Neutrophil (primary cell): ENCODE measurements at regions not wholly inside any gene's neighbourhood (a gene's known extent, or its start where the extent isn't known, plus 50 kb on each side); places are given as distances from the start of the nearest gene placed in this dataset.

ENCODE experiments used
- H3K27ac ChIP-seq: fragments of 200-600 bp; sonication (generic); 2 replicates; pipeline ENCODE4 v1.5.1; 2016; ENCODE audit warnings: mild to moderate bottlenecking, moderate library complexity
- H3K27me3 ChIP-seq: fragments of 200-600 bp; sonication (generic); 2 replicates; pipeline ENCODE4 v1.6.0; 2016; ENCODE audit warnings: mild to moderate bottlenecking
- H3K36me3 ChIP-seq: fragments of 200-600 bp; sonication (generic); 2 replicates; pipeline ENCODE4 v1.5.1; 2017
- H3K4me1 ChIP-seq, 2 experiments: fragments of 200-600 bp in 1 of 2; sonication (generic) in 1 of 2; 1 replicate in 1 of 2; 2 replicates in 1 of 2; pipeline versions ENCODE4 v1.5.1 to v1.6.1; 2013 to 2016; ENCODE audit warnings: low read depth in 1 of 2, low read length in 1 of 2, mild to moderate bottlenecking in 1 of 2, moderate library complexity in 1 of 2; ENCODE audit not compliant: control insufficient read depth in 1 of 2, insufficient read depth in 1 of 2
- H3K4me3 ChIP-seq, 2 experiments: fragments of 200-600 bp in 1 of 2; sonication (generic) in 1 of 2; 1 replicate in 1 of 2; 2 replicates in 1 of 2; pipeline ENCODE4 v1.5.1; 2013 to 2016; ENCODE audit warnings: low read depth in 1 of 2, low read length in 1 of 2, mild to moderate bottlenecking in 1 of 2, moderate library complexity in 1 of 2
- H3K9me3 ChIP-seq: fragments of 200-600 bp; sonication (generic); 2 replicates; pipeline ENCODE4 v1.5.1; 2016
- CTCF ChIP-seq: fragments of 200-600 bp; sonication (generic); IDR thresholded peaks from 2 replicates; pipeline ENCODE4 v1.5.1; 2016; ENCODE audit warnings: antibody characterized with exemption

GRCh38 chr1:87678266-87678665 is 349.6 kb downstream of the LMO4 start:
- Histone ChIP-seq H3K27ac (no peak overlapping the region), H3K4me1 (no peaks in the 10 kb centered on the region), H3K4me3 (no peak overlapping the region), H3K9me3 (no peaks in the 10 kb centered on the region), H3K27me3 (no peaks in the 10 kb centered on the region), H3K36me3 (no peaks in the 10 kb centered on the region)
- no peak for TF ChIP-seq CTCF

GRCh38 chr1:87682565-87682964 is 353.9 kb downstream of the LMO4 start:
- Histone ChIP-seq H3K27me3 (no peaks in the 10 kb centered on the region), H3K36me3 (no peaks in the 10 kb centered on the region), H3K4me1 (no peaks in the 10 kb centered on the region), H3K9me3 (no peaks in the 10 kb centered on the region), H3K4me3 (no peak overlapping the region), H3K27ac (no peak overlapping the region)
- TF ChIP-seq CTCF, result no peak

- Histone ChIP-seq H3K9me3 (no peaks in the 10 kb centered on the region), H3K27ac (no peak overlapping the region), H3K4me1 (no peaks in the 10 kb centered on the region), H3K4me3 (no peak overlapping the region), H3K27me3 (no peaks in the 10 kb centered on the region), H3K36me3 (no peaks in the 10 kb centered on the region)
- TF ChIP-seq CTCF, result no peak
These were observed 354.7 kb downstream of the LMO4 start for GRCh38 chr1:87683196-87683956.

GRCh38 chr1:87684194-87684593 is 355.5 kb downstream of the LMO4 start:
- no peaks in the 10 kb centered on the region for H3K4me1 ChIP-seq
- H3K27me3 ChIP-seq, result no peaks in the 10 kb centered on the region
- no peak overlapping the region for H3K4me3 ChIP-seq
- no peak overlapping the region for H3K27ac ChIP-seq
- no peak for TF ChIP-seq CTCF
- H3K9me3 ChIP-seq, result no peaks in the 10 kb centered on the region
- no peaks in the 10 kb centered on the region for H3K36me3 ChIP-seq

GRCh38 chr1:87684713-87685205 is 356.1 kb downstream of the LMO4 start:
- no peaks in the 10 kb centered on the region for H3K27me3 ChIP-seq
- H3K27ac ChIP-seq, result no peak overlapping the region
- H3K36me3 ChIP-seq, result no peaks in the 10 kb centered on the region
- TF ChIP-seq CTCF, result no peak
- H3K9me3 ChIP-seq, result no peaks in the 10 kb centered on the region
- no peak overlapping the region for H3K4me3 ChIP-seq
- no peaks in the 10 kb centered on the region for H3K4me1 ChIP-seq
